H9 (cell line): ENCODE measurements at regions not wholly inside any gene's neighbourhood (a gene's known extent, or its start where the extent isn't known, plus 50 kb on each side); places are given as distances from the start of the nearest gene placed in this dataset.

Experiments used
- DNase-seq: peaks from one replicate; pipeline ENCODE4 v3.0.0-alpha.2; 2017
- H2AFZ ChIP-seq: one replicate; pipeline ENCODE4 v1.6.1; 2013; ENCODE audit warnings: mild to moderate bottlenecking, low read length, control low read depth, moderate library complexity
- H2AK5ac ChIP-seq: 2 replicates; pipeline ENCODE4 v1.6.1; 2013; ENCODE audit warnings: low read length, control low read depth, mixed read lengths; ENCODE audit not compliant: insufficient read length
- H2BK120ac ChIP-seq: one replicate; pipeline ENCODE4 v1.6.1; 2013; ENCODE audit warnings: low read depth, mild to moderate bottlenecking, low read length, control low read depth, inconsistent platforms; ENCODE audit not compliant: poor library complexity, severe bottlenecking
- H2BK12ac ChIP-seq: 2 replicates; pipeline ENCODE4 v1.6.1; 2013; ENCODE audit warnings: low read length, control low read depth, mixed read lengths, low read depth; ENCODE audit not compliant: insufficient read length
- H2BK15ac ChIP-seq: 2 replicates; pipeline ENCODE4 v1.6.1; 2013; ENCODE audit warnings: low read depth, low read length, control low read depth
- H2BK20ac ChIP-seq: one replicate; pipeline ENCODE4 v1.6.1; 2013; ENCODE audit warnings: low read depth, mild to moderate bottlenecking, low read length, control low read depth, inconsistent platforms; ENCODE audit not compliant: poor library complexity, severe bottlenecking
- H2BK5ac ChIP-seq: 2 replicates; pipeline ENCODE4 v1.6.1; 2013; ENCODE audit warnings: low read length, control low read depth, mixed read lengths; ENCODE audit not compliant: insufficient read length
- H3K14ac ChIP-seq: 2 replicates; pipeline ENCODE4 v1.6.1; 2013; ENCODE audit warnings: low read length, control low read depth; ENCODE audit not compliant: insufficient read depth
- H3K18ac ChIP-seq: 2 replicates; pipeline ENCODE4 v1.6.1; 2013; ENCODE audit warnings: low read depth, mild to moderate bottlenecking, mixed read lengths, low read length, control low read depth; ENCODE audit not compliant: insufficient read length
- H3K23ac ChIP-seq: 2 replicates; pipeline ENCODE4 v1.6.1; 2013; ENCODE audit warnings: low read length, control low read depth, mixed read lengths, low read depth; ENCODE audit not compliant: insufficient read length
- H3K23me2 ChIP-seq: 2 replicates; pipeline ENCODE4 v1.6.1; 2013; ENCODE audit warnings: low read depth, mild to moderate bottlenecking, mixed read lengths, low read length, control low read depth; ENCODE audit not compliant: insufficient read length, poor library complexity, severe bottlenecking
- H3K27ac ChIP-seq: 2 replicates; pipeline ENCODE4 v1.5.1; 2013; ENCODE audit warnings: low read length, control low read depth, mixed read lengths, low read depth; ENCODE audit not compliant: insufficient read length
- H3K27me3 ChIP-seq: 2 replicates; pipeline ENCODE4 v1.6.1; 2013; ENCODE audit warnings: low read length, control low read depth, inconsistent platforms; ENCODE audit not compliant: insufficient read depth
- H3K4ac ChIP-seq: 2 replicates; pipeline ENCODE4 v1.6.1; 2013; ENCODE audit warnings: low read depth, mild to moderate bottlenecking, control low read depth, inconsistent platforms, low read length, moderate library complexity
- H3K4me1 ChIP-seq: 2 replicates; pipeline ENCODE4 v1.6.1; 2013; ENCODE audit warnings: low read length, control low read depth, inconsistent platforms; ENCODE audit not compliant: insufficient read depth
- H3K4me2 ChIP-seq: 2 replicates; pipeline ENCODE4 v1.6.1; 2013; ENCODE audit warnings: low read length, control low read depth, mixed read lengths; ENCODE audit not compliant: insufficient read length, insufficient read depth
- H3K56ac ChIP-seq: 2 replicates; pipeline ENCODE4 v1.6.1; 2013; ENCODE audit warnings: low read depth, mild to moderate bottlenecking, mixed read lengths, low read length, control low read depth; ENCODE audit not compliant: insufficient read length
- H3K79me1 ChIP-seq: 2 replicates; pipeline ENCODE4 v1.6.1; 2013; ENCODE audit warnings: low read depth, mild to moderate bottlenecking, moderate library complexity, low read length, control low read depth, inconsistent platforms; ENCODE audit not compliant: insufficient read depth, poor library complexity, severe bottlenecking
- H3K79me2 ChIP-seq: 2 replicates; pipeline ENCODE4 v1.6.1; 2013; ENCODE audit warnings: low read length, control low read depth, inconsistent platforms; ENCODE audit not compliant: insufficient read depth
- H3K9ac ChIP-seq: 2 replicates; pipeline ENCODE4 v1.6.1; 2013; ENCODE audit warnings: low read length, control low read depth, mixed read lengths; ENCODE audit not compliant: insufficient read length; ENCODE audit errors: extremely low read depth
- H3K9me3 ChIP-seq: one replicate; pipeline ENCODE4 v1.6.1; 2013; ENCODE audit warnings: low read depth, low read length, inconsistent platforms; ENCODE audit not compliant: control insufficient read depth
- H3T11ph ChIP-seq: one replicate; pipeline ENCODE4 v1.6.1; 2013; ENCODE audit warnings: mild to moderate bottlenecking, low read length, control low read depth, inconsistent platforms
- H4K20me1 ChIP-seq: one replicate; pipeline ENCODE4 v1.6.1; 2013; ENCODE audit not compliant: control insufficient read depth, insufficient read length, insufficient read depth
- H4K5ac ChIP-seq: 2 replicates; pipeline ENCODE4 v1.6.1; 2013; ENCODE audit warnings: low read depth, mild to moderate bottlenecking, mixed read lengths, low read length, control low read depth; ENCODE audit not compliant: insufficient read length
- H4K8ac ChIP-seq: replicated peaks from 2 replicates; pipeline ENCODE4 v1.6.1; 2013; ENCODE audit warnings: low read length, control low read depth, mixed read lengths, low read depth; ENCODE audit not compliant: insufficient read length
- H4K91ac ChIP-seq: 2 replicates; pipeline ENCODE4 v1.6.1; 2013; ENCODE audit warnings: low read depth, mild to moderate bottlenecking, moderate library complexity, mixed read lengths, low read length, control low read depth; ENCODE audit not compliant: insufficient read length
- H3K27ac Mint-ChIP-seq, 3 experiments: 2 replicates in 2 of 3; 3 replicates in 1 of 3; pipeline ENCODE4 v1.8.0; 2020 to 2021; ENCODE audit warnings: mixed read lengths in 3 of 3, mild to moderate bottlenecking in 1 of 3, moderate library complexity in 1 of 3
- H3K27me3 Mint-ChIP-seq: 2 replicates; pipeline ENCODE4 v1.8.0; 2021; ENCODE audit warnings: low read depth, mild to moderate bottlenecking, moderate library complexity, mixed read lengths
- H3K36me3 Mint-ChIP-seq, 3 experiments: 2 replicates in 2 of 3; 3 replicates in 1 of 3; pipeline ENCODE4 v1.8.0; 2020 to 2021; ENCODE audit warnings: low read depth in 3 of 3, mixed read lengths in 3 of 3; ENCODE audit not compliant: insufficient read depth in 1 of 3
- H3K4me1 Mint-ChIP-seq, 2 experiments: 2 replicates each; pipeline ENCODE4 v1.8.0; 2020; ENCODE audit warnings: mixed read lengths in 2 of 2
- H3K4me3 Mint-ChIP-seq, 2 experiments: 2 replicates in 1 of 2; 3 replicates in 1 of 2; pipeline ENCODE4 v1.8.0; 2020 to 2021; ENCODE audit warnings: mild to moderate bottlenecking in 2 of 2, mixed read lengths in 2 of 2, moderate library complexity in 1 of 2
- H3K9me3 Mint-ChIP-seq, 2 experiments: 2 replicates in 1 of 2; 3 replicates in 1 of 2; pipeline ENCODE4 v1.8.0; 2020; ENCODE audit warnings: mild to moderate bottlenecking in 2 of 2, mixed read lengths in 2 of 2, moderate library complexity in 1 of 2
- CTCF ChIP-seq: fragments of 200-600 bp; sonication (generic); conservative IDR thresholded peaks from 3 replicates; pipeline ENCODE4 v1.8.0; 2021; ENCODE audit warnings: antibody characterized with exemption, mild to moderate bottlenecking

GRCh38 chr3:82082796-82083195 is 321.4 kb upstream of the GBE1 start:
- Histone ChIP-seq H3K27me3 (no peaks in the 10 kb centered on the region), H3K79me1 (no peaks in the 10 kb centered on the region), H3K23me2 (no peaks in the 10 kb centered on the region), H2AK5ac (no peak overlapping the region), H3K56ac (no peak overlapping the region), H4K5ac (no peak overlapping the region), H2BK15ac (no peak overlapping the region), H4K20me1 (no peaks in the 10 kb centered on the region), H3T11ph (no peak overlapping the region), H3K14ac (no peak overlapping the region), H2BK120ac (no peak overlapping the region), H3K23ac (no peak overlapping the region), H3K27ac (no peak overlapping the region), H3K4me1 (peaks cover 8% of the 10 kb centered on the region), H4K8ac (no peak overlapping the region), H3K79me2 (no peaks in the 10 kb centered on the region), H3K9me3 (no peaks in the 10 kb centered on the region), H3K4ac (no peak overlapping the region), H3K9ac (no peak overlapping the region), H2BK12ac (no peak overlapping the region), H3K18ac (no peak overlapping the region), H2BK5ac (no peak overlapping the region), H2AFZ (no peak overlapping the region), H2BK20ac (no peak overlapping the region), H4K91ac (no peak overlapping the region), H3K4me2 (no peak overlapping the region)
- H3K27me3 Mint-ChIP-seq, result no peaks in the 10 kb centered on the region
- TF ChIP-seq CTCF, result no peak
- H3K27ac Mint-ChIP-seq, result no peak overlapping the region
- H3K4me1 Mint-ChIP-seq, result peaks cover 50 to 54% of the 10 kb centered on the region in 2 experiments
- H3K9me3 Mint-ChIP-seq, result no peaks in the 10 kb centered on the region
- no peaks in the 10 kb centered on the region for H3K36me3 Mint-ChIP-seq
- H3K4me3 Mint-ChIP-seq, result no peak overlapping the region
- DNase-seq, result no peak
